Neutrophil (primary cell): ENCODE measurements at regions not wholly inside any gene's neighbourhood (a gene's known extent, or its start where the extent isn't known, plus 50 kb on each side); places are given as distances from the start of the nearest gene placed in this dataset.

Experiments
- H3K27ac ChIP-seq: fragments of 200-600 bp; sonication (generic); 2 replicates; pipeline ENCODE4 v1.5.1; 2016; ENCODE audit warnings: mild to moderate bottlenecking, moderate library complexity
- H3K27me3 ChIP-seq: fragments of 200-600 bp; sonication (generic); 2 replicates; pipeline ENCODE4 v1.6.0; 2016; ENCODE audit warnings: mild to moderate bottlenecking
- H3K36me3 ChIP-seq: fragments of 200-600 bp; sonication (generic); 2 replicates; pipeline ENCODE4 v1.5.1; 2017
- H3K4me1 ChIP-seq, 2 experiments: fragments of 200-600 bp in 1 of 2; sonication (generic) in 1 of 2; 1 replicate in 1 of 2; 2 replicates in 1 of 2; pipeline versions ENCODE4 v1.5.1 to v1.6.1; 2013 to 2016; ENCODE audit warnings: low read depth in 1 of 2, low read length in 1 of 2, mild to moderate bottlenecking in 1 of 2, moderate library complexity in 1 of 2; ENCODE audit not compliant: control insufficient read depth in 1 of 2, insufficient read depth in 1 of 2
- H3K4me3 ChIP-seq, 2 experiments: fragments of 200-600 bp in 1 of 2; sonication (generic) in 1 of 2; 1 replicate in 1 of 2; 2 replicates in 1 of 2; pipeline ENCODE4 v1.5.1; 2013 to 2016; ENCODE audit warnings: low read depth in 1 of 2, low read length in 1 of 2, mild to moderate bottlenecking in 1 of 2, moderate library complexity in 1 of 2
- H3K9me3 ChIP-seq: fragments of 200-600 bp; sonication (generic); 2 replicates; pipeline ENCODE4 v1.5.1; 2016
- CTCF ChIP-seq: fragments of 200-600 bp; sonication (generic); IDR thresholded peaks from 2 replicates; pipeline ENCODE4 v1.5.1; 2016; ENCODE audit warnings: antibody characterized with exemption

- no peak for TF ChIP-seq CTCF
- no peaks in the 10 kb centered on the region for H3K4me1 ChIP-seq
- H3K4me3 ChIP-seq = no peak overlapping the region
- no peaks in the 10 kb centered on the region for H3K36me3 ChIP-seq
- no peak overlapping the region for H3K27ac ChIP-seq
- no peaks in the 10 kb centered on the region for H3K9me3 ChIP-seq
- H3K27me3 ChIP-seq = no peaks in the 10 kb centered on the region
Measured at GRCh38 chr2:12264146-12264545, 452.6 kb upstream of the TRIB2 start.

GRCh38 chr2:12265646-12266045 is 451.1 kb upstream of the TRIB2 start:
- no peak overlapping the region for H3K4me3 ChIP-seq
- no peak for TF ChIP-seq CTCF
- no peaks in the 10 kb centered on the region for H3K4me1 ChIP-seq
- H3K9me3 ChIP-seq = no peaks in the 10 kb centered on the region
- no peaks in the 10 kb centered on the region for H3K27me3 ChIP-seq
- no peak overlapping the region for H3K27ac ChIP-seq
- H3K36me3 ChIP-seq = no peaks in the 10 kb centered on the region

- Histone ChIP-seq H3K27ac (no peak overlapping the region), H3K4me3 (no peak overlapping the region), H3K9me3 (no peaks in the 10 kb centered on the region), H3K36me3 (no peaks in the 10 kb centered on the region), H3K27me3 (no peaks in the 10 kb centered on the region), H3K4me1 (no peaks in the 10 kb centered on the region)
- TF ChIP-seq CTCF = no peak
Measured at GRCh38 chr2:12267042-12267441, 449.7 kb upstream of the TRIB2 start.

- no peaks in the 10 kb centered on the region for H3K9me3 ChIP-seq
- no peaks in the 10 kb centered on the region for H3K4me1 ChIP-seq
- no peak overlapping the region for H3K4me3 ChIP-seq
- TF ChIP-seq CTCF = no peak
- no peak overlapping the region for H3K27ac ChIP-seq
- no peaks in the 10 kb centered on the region for H3K36me3 ChIP-seq
- H3K27me3 ChIP-seq = no peaks in the 10 kb centered on the region
Measured at GRCh38 chr2:12269041-12269972, 447.4 kb upstream of the TRIB2 start.

GRCh38 chr2:12270876-12271588 is 445.7 kb upstream of the TRIB2 start:
- no peak overlapping the region for H3K4me3 ChIP-seq
- H3K36me3 ChIP-seq = no peaks in the 10 kb centered on the region
- H3K27me3 ChIP-seq = no peaks in the 10 kb centered on the region
- H3K9me3 ChIP-seq = no peaks in the 10 kb centered on the region
- no peak for TF ChIP-seq CTCF
- no peaks in the 10 kb centered on the region for H3K4me1 ChIP-seq
- H3K27ac ChIP-seq = no peak overlapping the region
